ENCODE measurements at regions not wholly inside any gene's neighbourhood (a gene's known extent, or its start where the extent isn't known, plus 50 kb on each side); places are given as distances from the start of the nearest gene placed in this dataset.

DNA sequence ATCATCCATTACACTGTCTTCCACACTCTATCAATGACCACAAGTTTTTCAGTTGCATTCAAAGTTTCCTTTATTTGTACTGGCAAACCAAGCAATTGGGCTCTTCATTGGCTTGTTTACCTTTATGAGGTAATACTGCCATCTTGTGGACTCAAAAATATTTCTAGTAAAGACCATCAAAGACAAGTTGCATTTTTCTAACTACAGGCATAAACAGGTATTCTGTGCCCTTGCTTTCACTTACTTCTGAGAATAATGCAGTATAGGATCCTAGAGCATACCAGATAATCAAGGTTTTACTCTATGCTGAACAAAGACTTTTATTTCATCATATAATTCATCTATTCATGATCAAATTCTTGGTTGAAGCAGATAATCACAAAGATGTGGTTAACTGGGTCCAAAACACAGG is 173.7 kb upstream of the POU5F2 start:
- Histone ChIP-seq H3K27ac (no peak overlapping the region), H3K4me3 (no peak overlapping the region), H3K4me1 (ENCODE audit: control insufficient read depth in 1 of 2, low read depth in 2 of 2) (no peaks in the 10 kb centered on the region), H3K36me3 (no peaks in the 10 kb centered on the region), H3K27me3 (replicated peaks; ENCODE audit: insufficient read depth) (no peaks in the 10 kb centered on the region), H3K9me3 (no peaks in the 10 kb centered on the region)
- no peak for DNase-seq (ENCODE audit: low spot score)
- ATAC-seq (ENCODE audit: insufficient number of reproducible peaks, low FRiP score, low read depth) = no peak
- TF ChIP-seq, protein P1, sequence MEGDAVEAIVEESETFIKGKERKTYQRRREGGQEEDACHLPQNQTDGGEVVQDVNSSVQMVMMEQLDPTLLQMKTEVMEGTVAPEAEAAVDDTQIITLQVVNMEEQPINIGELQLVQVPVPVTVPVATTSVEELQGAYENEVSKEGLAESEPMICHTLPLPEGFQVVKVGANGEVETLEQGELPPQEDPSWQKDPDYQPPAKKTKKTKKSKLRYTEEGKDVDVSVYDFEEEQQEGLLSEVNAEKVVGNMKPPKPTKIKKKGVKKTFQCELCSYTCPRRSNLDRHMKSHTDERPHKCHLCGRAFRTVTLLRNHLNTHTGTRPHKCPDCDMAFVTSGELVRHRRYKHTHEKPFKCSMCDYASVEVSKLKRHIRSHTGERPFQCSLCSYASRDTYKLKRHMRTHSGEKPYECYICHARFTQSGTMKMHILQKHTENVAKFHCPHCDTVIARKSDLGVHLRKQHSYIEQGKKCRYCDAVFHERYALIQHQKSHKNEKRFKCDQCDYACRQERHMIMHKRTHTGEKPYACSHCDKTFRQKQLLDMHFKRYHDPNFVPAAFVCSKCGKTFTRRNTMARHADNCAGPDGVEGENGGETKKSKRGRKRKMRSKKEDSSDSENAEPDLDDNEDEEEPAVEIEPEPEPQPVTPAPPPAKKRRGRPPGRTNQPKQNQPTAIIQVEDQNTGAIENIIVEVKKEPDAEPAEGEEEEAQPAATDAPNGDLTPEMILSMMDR (IDR thresholded peaks at IDR 0.05) = no peak

- no peak overlapping the region for H3K4me3 ChIP-seq
- H3K27me3 ChIP-seq (replicated peaks; ENCODE audit: insufficient read depth) = no peaks in the 10 kb centered on the region
- no peak overlapping the region for H3K27ac ChIP-seq
- ATAC-seq (ENCODE audit: insufficient number of reproducible peaks, low FRiP score, low read depth) = no peak
- no peaks in the 10 kb centered on the region for H3K9me3 ChIP-seq
- no peaks in the 10 kb centered on the region for H3K36me3 ChIP-seq
- DNase-seq (ENCODE audit: low spot score) = no peak
- TF ChIP-seq, protein P1 (IDR thresholded peaks at IDR 0.05) = no peak
- no peaks in the 10 kb centered on the region for H3K4me1 ChIP-seq (ENCODE audit: control insufficient read depth in 1 of 2, low read depth in 2 of 2)
These were observed 170.2 kb upstream of the POU5F2 start for GRCh38 chr5:93911609-93912008.

GRCh38 chr5:93909356-93909755 is 168.0 kb upstream of the POU5F2 start:
- Histone ChIP-seq H3K4me1 (ENCODE audit: control insufficient read depth in 1 of 2, low read depth in 2 of 2) (no peaks in the 10 kb centered on the region), H3K9me3 (no peaks in the 10 kb centered on the region), H3K4me3 (no peak overlapping the region), H3K27me3 (replicated peaks; ENCODE audit: insufficient read depth) (no peaks in the 10 kb centered on the region), H3K27ac (no peak overlapping the region), H3K36me3 (no peaks in the 10 kb centered on the region)
- TF ChIP-seq, protein P1 (IDR thresholded peaks at IDR 0.05) = no peak
- no peak for ATAC-seq (ENCODE audit: insufficient number of reproducible peaks, low FRiP score, low read depth)
- DNase-seq (ENCODE audit: low spot score) = no peak

GRCh38 chr5:93904917-93905316 is 163.5 kb upstream of the POU5F2 start:
- no peaks in the 10 kb centered on the region for H3K4me1 ChIP-seq (ENCODE audit: control insufficient read depth in 1 of 2, low read depth in 2 of 2)
- no peak overlapping the region for H3K4me3 ChIP-seq
- no peaks in the 10 kb centered on the region for H3K27me3 ChIP-seq (replicated peaks; ENCODE audit: insufficient read depth)
- no peaks in the 10 kb centered on the region for H3K36me3 ChIP-seq
- no peaks in the 10 kb centered on the region for H3K9me3 ChIP-seq
- ATAC-seq (ENCODE audit: insufficient number of reproducible peaks, low FRiP score, low read depth) (no peak), DNase-seq (ENCODE audit: low spot score) (no peak)
- TF ChIP-seq, protein P1 (IDR thresholded peaks at IDR 0.05) = no peak
- H3K27ac ChIP-seq = no peak overlapping the region

- no peak overlapping the region for H3K27ac ChIP-seq
- H3K4me1 ChIP-seq (ENCODE audit: control insufficient read depth in 1 of 2, low read depth in 2 of 2) = no peaks in the 10 kb centered on the region
- TF ChIP-seq, protein P1 (IDR thresholded peaks at IDR 0.05) = no peak
- H3K9me3 ChIP-seq = no peaks in the 10 kb centered on the region
- H3K36me3 ChIP-seq = no peaks in the 10 kb centered on the region
- no peaks in the 10 kb centered on the region for H3K27me3 ChIP-seq (replicated peaks; ENCODE audit: insufficient read depth)
- ATAC-seq (ENCODE audit: insufficient number of reproducible peaks, low FRiP score, low read depth) (no peak), DNase-seq (ENCODE audit: low spot score) (no peak)
- no peak overlapping the region for H3K4me3 ChIP-seq
These were observed 160.9 kb upstream of the POU5F2 start for GRCh38 chr5:93902288-93902687.

Data from thoracic aorta (tissue), 2 donors.